ENCODE measurements at regions not wholly inside any gene's neighbourhood (a gene's known extent, or its start where the extent isn't known, plus 50 kb on each side); places are given as distances from the start of the nearest gene placed in this dataset.

GRCh38 chr6:113774127-113774825 lies 82.9 kb upstream of the MARCKS start:
- Histone ChIP-seq H3F3A (replicated peaks; ENCODE audit: low read depth) (no peaks in the 10 kb centered on the region), H2AFZ (no peak overlapping the region), H4K20me1 (replicated peaks; ENCODE audit: insufficient read depth) (no peaks in the 10 kb centered on the region), H3K4me1 (ENCODE audit: insufficient read depth) (0 out of 2 replicates have a peak, but pooled peaks cover 4% of the 10 kb centered on the region), H3K36me3 (ENCODE audit: insufficient read depth) (no peaks in the 10 kb centered on the region), H3K27ac (ENCODE audit: low read depth) (no peak overlapping the region), H3K27me3 (ENCODE audit: insufficient read depth) (peaks cover 58% of the 10 kb centered on the region), H3K9me2 (ENCODE audit: insufficient read depth) (no peaks in the 10 kb centered on the region), H3K79me2 (replicated peaks; ENCODE audit: insufficient read depth) (no peaks in the 10 kb centered on the region), H3K4me2 (no peak overlapping the region), H3K4me3 (no peak overlapping the region)
- Mint-ChIP-seq H3K4me3 (no peak overlapping the region), H3K36me3 (ENCODE audit: low read depth) (no peaks in the 10 kb centered on the region), H3K27ac (no peak overlapping the region), H3K9me3 (no peaks in the 10 kb centered on the region), H3K27me3 (ENCODE audit: insufficient read depth, low read depth, poor library complexity) (peaks cover 40% of the 10 kb centered on the region), H3K4me1 (peaks cover 19% of the 10 kb centered on the region)
- DNase-seq (ENCODE audit: low spot score) (peak; percentile 13), ATAC-seq (no peak)
- no peak for TF ChIP-seq ZNF331 (CRISPR knock-in tag; IDR thresholded peaks at IDR 0.05; ENCODE audit: low read depth)
- TF ChIP-seq STAT1 (IDR thresholded peaks at IDR 0.05; ENCODE audit: unreplicated experiment) = no peak
- TF ChIP-seq NANOG (IDR thresholded peaks at IDR 0.05; ENCODE audit: borderline replicate concordance) = no peak
- no peak for TF ChIP-seq JUNB (IDR thresholded peaks at IDR 0.05; ENCODE audit: unreplicated experiment)
- no peak for TF ChIP-seq CREB1 (CRISPR knock-in tag; IDR thresholded peaks at IDR 0.05; ENCODE audit: low read depth)
- TF ChIP-seq, protein P1, sequence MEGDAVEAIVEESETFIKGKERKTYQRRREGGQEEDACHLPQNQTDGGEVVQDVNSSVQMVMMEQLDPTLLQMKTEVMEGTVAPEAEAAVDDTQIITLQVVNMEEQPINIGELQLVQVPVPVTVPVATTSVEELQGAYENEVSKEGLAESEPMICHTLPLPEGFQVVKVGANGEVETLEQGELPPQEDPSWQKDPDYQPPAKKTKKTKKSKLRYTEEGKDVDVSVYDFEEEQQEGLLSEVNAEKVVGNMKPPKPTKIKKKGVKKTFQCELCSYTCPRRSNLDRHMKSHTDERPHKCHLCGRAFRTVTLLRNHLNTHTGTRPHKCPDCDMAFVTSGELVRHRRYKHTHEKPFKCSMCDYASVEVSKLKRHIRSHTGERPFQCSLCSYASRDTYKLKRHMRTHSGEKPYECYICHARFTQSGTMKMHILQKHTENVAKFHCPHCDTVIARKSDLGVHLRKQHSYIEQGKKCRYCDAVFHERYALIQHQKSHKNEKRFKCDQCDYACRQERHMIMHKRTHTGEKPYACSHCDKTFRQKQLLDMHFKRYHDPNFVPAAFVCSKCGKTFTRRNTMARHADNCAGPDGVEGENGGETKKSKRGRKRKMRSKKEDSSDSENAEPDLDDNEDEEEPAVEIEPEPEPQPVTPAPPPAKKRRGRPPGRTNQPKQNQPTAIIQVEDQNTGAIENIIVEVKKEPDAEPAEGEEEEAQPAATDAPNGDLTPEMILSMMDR (conservative IDR thresholded peaks at IDR 0.05; ENCODE audit: low read depth in 2 of 2) = no peak
- no peak for TF ChIP-seq ZNF114 (CRISPR knock-in tag; IDR thresholded peaks at IDR 0.05)
- TF ChIP-seq, protein P2, sequence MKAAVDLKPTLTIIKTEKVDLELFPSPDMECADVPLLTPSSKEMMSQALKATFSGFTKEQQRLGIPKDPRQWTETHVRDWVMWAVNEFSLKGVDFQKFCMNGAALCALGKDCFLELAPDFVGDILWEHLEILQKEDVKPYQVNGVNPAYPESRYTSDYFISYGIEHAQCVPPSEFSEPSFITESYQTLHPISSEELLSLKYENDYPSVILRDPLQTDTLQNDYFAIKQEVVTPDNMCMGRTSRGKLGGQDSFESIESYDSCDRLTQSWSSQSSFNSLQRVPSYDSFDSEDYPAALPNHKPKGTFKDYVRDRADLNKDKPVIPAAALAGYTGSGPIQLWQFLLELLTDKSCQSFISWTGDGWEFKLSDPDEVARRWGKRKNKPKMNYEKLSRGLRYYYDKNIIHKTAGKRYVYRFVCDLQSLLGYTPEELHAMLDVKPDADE (IDR thresholded peaks at IDR 0.05) = no peak
- TF ChIP-seq, protein P3, sequence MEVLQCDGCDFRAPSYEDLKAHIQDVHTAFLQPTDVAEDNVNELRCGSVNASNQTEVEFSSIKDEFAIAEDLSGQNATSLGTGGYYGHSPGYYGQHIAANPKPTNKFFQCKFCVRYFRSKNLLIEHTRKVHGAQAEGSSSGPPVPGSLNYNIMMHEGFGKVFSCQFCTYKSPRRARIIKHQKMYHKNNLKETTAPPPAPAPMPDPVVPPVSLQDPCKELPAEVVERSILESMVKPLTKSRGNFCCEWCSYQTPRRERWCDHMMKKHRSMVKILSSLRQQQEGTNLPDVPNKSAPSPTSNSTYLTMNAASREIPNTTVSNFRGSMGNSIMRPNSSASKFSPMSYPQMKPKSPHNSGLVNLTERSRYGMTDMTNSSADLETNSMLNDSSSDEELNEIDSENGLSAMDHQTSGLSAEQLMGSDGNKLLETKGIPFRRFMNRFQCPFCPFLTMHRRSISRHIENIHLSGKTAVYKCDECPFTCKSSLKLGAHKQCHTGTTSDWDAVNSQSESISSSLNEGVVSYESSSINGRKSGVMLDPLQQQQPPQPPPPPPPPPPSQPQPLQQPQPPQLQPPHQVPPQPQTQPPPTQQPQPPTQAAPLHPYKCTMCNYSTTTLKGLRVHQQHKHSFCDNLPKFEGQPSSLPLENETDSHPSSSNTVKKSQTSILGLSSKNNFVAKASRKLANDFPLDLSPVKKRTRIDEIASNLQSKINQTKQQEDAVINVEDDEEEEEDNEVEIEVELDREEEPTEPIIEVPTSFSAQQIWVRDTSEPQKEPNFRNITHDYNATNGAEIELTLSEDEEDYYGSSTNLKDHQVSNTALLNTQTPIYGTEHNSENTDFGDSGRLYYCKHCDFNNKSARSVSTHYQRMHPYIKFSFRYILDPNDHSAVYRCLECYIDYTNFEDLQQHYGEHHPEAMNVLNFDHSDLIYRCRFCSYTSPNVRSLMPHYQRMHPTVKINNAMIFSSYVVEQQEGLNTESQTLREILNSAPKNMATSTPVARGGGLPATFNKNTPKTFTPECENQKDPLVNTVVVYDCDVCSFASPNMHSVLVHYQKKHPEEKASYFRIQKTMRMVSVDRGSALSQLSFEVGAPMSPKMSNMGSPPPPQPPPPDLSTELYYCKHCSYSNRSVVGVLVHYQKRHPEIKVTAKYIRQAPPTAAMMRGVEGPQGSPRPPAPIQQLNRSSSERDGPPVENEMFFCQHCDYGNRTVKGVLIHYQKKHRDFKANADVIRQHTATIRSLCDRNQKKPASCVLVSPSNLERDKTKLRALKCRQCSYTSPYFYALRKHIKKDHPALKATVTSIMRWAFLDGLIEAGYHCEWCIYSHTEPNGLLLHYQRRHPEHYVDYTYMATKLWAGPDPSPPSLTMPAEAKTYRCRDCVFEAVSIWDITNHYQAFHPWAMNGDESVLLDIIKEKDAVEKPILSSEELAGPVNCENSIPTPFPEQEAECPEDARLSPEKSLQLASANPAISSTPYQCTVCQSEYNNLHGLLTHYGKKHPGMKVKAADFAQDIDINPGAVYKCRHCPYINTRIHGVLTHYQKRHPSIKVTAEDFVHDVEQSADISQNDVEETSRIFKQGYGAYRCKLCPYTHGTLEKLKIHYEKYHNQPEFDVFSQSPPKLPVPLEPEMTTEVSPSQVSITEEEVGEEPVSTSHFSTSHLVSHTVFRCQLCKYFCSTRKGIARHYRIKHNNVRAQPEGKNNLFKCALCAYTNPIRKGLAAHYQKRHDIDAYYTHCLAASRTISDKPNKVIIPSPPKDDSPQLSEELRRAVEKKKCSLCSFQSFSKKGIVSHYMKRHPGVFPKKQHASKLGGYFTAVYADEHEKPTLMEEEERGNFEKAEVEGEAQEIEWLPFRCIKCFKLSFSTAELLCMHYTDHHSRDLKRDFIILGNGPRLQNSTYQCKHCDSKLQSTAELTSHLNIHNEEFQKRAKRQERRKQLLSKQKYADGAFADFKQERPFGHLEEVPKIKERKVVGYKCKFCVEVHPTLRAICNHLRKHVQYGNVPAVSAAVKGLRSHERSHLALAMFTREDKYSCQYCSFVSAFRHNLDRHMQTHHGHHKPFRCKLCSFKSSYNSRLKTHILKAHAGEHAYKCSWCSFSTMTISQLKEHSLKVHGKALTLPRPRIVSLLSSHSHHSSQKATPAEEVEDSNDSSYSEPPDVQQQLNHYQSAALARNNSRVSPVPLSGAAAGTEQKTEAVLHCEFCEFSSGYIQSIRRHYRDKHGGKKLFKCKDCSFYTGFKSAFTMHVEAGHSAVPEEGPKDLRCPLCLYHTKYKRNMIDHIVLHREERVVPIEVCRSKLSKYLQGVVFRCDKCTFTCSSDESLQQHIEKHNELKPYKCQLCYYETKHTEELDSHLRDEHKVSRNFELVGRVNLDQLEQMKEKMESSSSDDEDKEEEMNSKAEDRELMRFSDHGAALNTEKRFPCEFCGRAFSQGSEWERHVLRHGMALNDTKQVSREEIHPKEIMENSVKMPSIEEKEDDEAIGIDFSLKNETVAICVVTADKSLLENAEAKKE (CRISPR knock-in tag; IDR thresholded peaks at IDR 0.05) = no peak
- TF ChIP-seq EZH2 (IDR thresholded peaks at IDR 0.05; ENCODE audit: low read depth, unreplicated experiment) = no peak
- no peak for TF ChIP-seq POLR2AphosphoS5 (IDR thresholded peaks at IDR 0.05; ENCODE audit: low read depth)
- TF ChIP-seq EZH2phosphoT487 (IDR thresholded peaks at IDR 0.05; ENCODE audit: unreplicated experiment) = no peak
- TF ChIP-seq REST (IDR thresholded peaks at IDR 0.05; ENCODE audit: unreplicated experiment) = no peak
